ENCODE measurements at regions not wholly inside any gene's neighbourhood (a gene's known extent, or its start where the extent isn't known, plus 50 kb on each side); places are given as distances from the start of the nearest gene placed in this dataset.
A peak's percentile ranks its signal among the peaks of the same experiment; 100 is the strongest.

- Histone ChIP-seq H3K4me1 (ENCODE audit: control insufficient read depth, insufficient read depth, low read length) (no peaks in the 10 kb centered on the region), H3K9me3 (ENCODE audit: control insufficient read depth, low read length) (no peaks in the 10 kb centered on the region), H3K27ac (ENCODE audit: low read length) (no peak overlapping the region), H3K4me3 (ENCODE audit: low read length) (no peak overlapping the region), H3K27me3 (ENCODE audit: control insufficient read depth, insufficient read depth) (no peaks in the 10 kb centered on the region)
- no peak for DNase-seq
- intact Hi-C loops (cut with DNase I), result no loop called here
- ATAC-seq, result no peak
These were observed 52.3 kb upstream of the FAT4 start for GRCh38 chr4:125262502-125262901.

DNA sequence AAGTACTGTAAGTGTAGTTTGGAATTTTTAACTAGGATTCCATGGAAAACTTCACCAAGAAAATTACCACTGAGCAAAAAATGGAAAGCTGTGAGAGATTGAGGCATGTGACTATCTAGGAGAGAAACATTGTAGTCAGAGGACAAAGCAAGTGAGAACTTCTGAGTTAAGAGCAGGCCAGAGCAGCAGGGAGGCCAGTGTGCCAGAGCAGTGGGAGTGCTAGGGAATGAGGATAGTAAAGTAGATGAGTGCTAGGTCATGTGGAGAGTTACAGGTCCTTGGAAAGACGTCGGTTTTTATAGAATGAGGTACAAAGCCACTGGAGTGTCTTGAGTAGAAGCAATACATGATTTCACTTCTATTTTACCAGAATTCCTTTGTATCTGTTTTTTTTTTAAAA lies 52.7 kb upstream of the FAT4 start:
- Histone ChIP-seq H3K4me3 (ENCODE audit: low read length) (no peak overlapping the region), H3K27ac (ENCODE audit: low read length) (no peak overlapping the region), H3K4me1 (ENCODE audit: control insufficient read depth, insufficient read depth, low read length) (no peaks in the 10 kb centered on the region), H3K9me3 (ENCODE audit: control insufficient read depth, low read length) (no peaks in the 10 kb centered on the region), H3K27me3 (ENCODE audit: control insufficient read depth, insufficient read depth) (no peaks in the 10 kb centered on the region)
- WGBS, result 63% methylated on average over 2 of the region's 2 CpGs
- no peak for ATAC-seq
- DNase-seq, result no peak
- intact Hi-C loops (cut with DNase I), result no loop called here

DNA sequence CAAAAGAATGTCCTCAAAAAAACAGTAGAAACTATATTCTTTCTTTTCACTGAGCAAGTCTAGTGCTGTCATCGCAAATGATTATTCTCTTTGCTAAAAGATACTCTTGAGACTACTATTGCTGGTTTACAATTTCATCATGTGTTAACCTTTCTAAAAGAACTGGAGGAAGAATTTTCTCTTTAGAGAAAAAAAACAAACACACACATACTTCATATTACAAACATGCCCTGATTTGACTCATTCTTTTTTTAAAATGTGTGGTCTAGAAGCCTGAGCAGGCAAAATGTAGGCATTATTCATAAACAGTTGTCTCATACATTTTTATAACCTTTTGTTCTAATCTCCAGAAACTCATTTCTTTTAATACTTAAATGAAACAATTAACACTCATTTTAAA lies 60.6 kb upstream of the FAT4 start:
- ATAC-seq (no peak), DNase-seq (no peak)
- WGBS, result 63% methylated on average over 1 of the region's 1 CpG
- no peak overlapping the region for H3K4me3 ChIP-seq (ENCODE audit: low read length)
- no peaks in the 10 kb centered on the region for H3K4me1 ChIP-seq (ENCODE audit: control insufficient read depth, insufficient read depth, low read length)
- H3K27ac ChIP-seq (ENCODE audit: low read length), result no peak overlapping the region
- H3K27me3 ChIP-seq (ENCODE audit: control insufficient read depth, insufficient read depth), result no peaks in the 10 kb centered on the region
- no peaks in the 10 kb centered on the region for H3K9me3 ChIP-seq (ENCODE audit: control insufficient read depth, low read length)
- intact Hi-C loops (cut with DNase I), result no loop called here

DNA sequence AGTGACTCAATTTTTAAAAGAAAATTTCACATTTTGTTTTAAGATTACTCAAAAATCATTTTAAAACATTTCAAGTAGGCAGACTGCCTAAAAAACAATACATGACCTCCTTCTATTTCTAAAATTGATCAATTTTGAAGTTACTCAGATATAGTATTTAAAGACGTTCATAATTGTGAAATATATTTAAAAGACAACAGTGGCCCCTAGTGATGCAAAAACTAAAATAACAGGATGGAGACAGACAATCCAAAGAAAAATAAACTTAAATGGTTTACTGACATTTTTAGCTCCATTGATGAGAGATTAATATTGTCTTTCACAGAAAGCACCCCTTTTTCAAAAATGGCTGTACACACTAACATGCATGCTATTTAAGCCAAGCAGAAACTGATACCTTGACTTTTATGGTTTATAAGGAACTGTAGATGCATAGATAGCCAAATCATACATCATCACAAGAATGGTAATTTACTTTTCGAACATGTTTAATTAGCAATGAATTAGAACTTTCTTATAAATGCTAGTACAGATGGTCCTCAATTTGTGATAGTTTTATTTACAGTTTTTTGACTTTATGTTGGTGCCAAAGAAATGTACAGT lies 69.8 kb upstream of the FAT4 start:
- Histone ChIP-seq H3K4me3 (ENCODE audit: low read length) (no peak overlapping the region), H3K9me3 (ENCODE audit: control insufficient read depth, low read length) (no peaks in the 10 kb centered on the region), H3K27ac (ENCODE audit: low read length) (no peak overlapping the region), H3K27me3 (ENCODE audit: control insufficient read depth, insufficient read depth) (no peaks in the 10 kb centered on the region), H3K4me1 (ENCODE audit: control insufficient read depth, insufficient read depth, low read length) (no peaks in the 10 kb centered on the region)
- ATAC-seq (no peak), DNase-seq (no peak)
- WGBS, result 41% methylated on average over 2 of the region's 2 CpGs
- intact Hi-C loops (cut with DNase I), result loop anchor here (5.0 to 10.0 kb wide), 2 partner anchors 910 to 913 kb away; no protein-coding TSS in a partner anchor

GRCh38 chr4:125243789-125244397 lies 70.9 kb upstream of the FAT4 start:
- H3K27ac ChIP-seq (ENCODE audit: low read length), result no peak overlapping the region
- DNase-seq (no peak), ATAC-seq (no peak)
- no peaks in the 10 kb centered on the region for H3K27me3 ChIP-seq (ENCODE audit: control insufficient read depth, insufficient read depth)
- no peaks in the 10 kb centered on the region for H3K9me3 ChIP-seq (ENCODE audit: control insufficient read depth, low read length)
- intact Hi-C loops (cut with DNase I), result loop anchor here in 3 of 4 donors (5.0 to 10.0 kb wide), 2 partner anchors 909 to 912 kb away; no protein-coding TSS in a partner anchor
- WGBS, result 72% methylated on average over 3 of the region's 3 CpGs
- H3K4me3 ChIP-seq (ENCODE audit: low read length), result no peak overlapping the region
- no peaks in the 10 kb centered on the region for H3K4me1 ChIP-seq (ENCODE audit: control insufficient read depth, insufficient read depth, low read length)

- intact Hi-C loops (cut with DNase I), result no loop called here
- 73% methylated on average over 4 of the region's 4 CpGs for WGBS
- no peak for ATAC-seq
These were observed 78.8 kb upstream of the FAT4 start for GRCh38 chr4:125235971-125236370.

DNA sequence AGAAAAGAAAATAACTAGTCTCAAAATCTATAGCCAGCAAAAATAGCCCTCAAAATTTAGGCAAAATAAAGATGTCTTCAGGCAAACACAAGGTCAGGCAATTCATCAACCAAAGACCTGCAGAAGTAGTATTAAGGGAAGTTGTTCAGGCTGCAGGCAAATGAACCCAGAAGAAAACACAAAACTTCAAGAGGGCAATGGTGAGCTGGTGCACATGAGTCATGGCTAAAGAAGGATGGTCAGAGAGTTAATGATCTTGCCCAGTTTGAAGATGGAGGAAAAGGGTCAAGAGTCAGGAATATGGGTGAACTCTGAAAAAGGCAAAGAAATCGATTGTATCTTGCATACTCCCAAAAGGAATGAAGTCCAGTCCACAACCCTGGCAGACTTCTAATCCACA lies 83.1 kb upstream of the FAT4 start:
- Histone ChIP-seq H3K9me3 (ENCODE audit: control insufficient read depth, low read length) (no peaks in the 10 kb centered on the region), H3K27ac (ENCODE audit: low read length) (no peak overlapping the region), H3K4me3 (ENCODE audit: low read length) (no peak overlapping the region), H3K4me1 (ENCODE audit: control insufficient read depth, insufficient read depth, low read length) (no peaks in the 10 kb centered on the region), H3K27me3 (ENCODE audit: control insufficient read depth, insufficient read depth) (no peaks in the 10 kb centered on the region)
- intact Hi-C loops (cut with DNase I), result no loop called here
- no peak for DNase-seq
- WGBS, result 82% methylated on average over 1 of the region's 1 CpG
- ATAC-seq, result no peak

More at GRCh38 chr4:125235971-125236370, 78.8 kb upstream of the FAT4 start:
- DNase-seq, result no peak
- Histone ChIP-seq H3K27ac (ENCODE audit: low read length) (no peak overlapping the region), H3K4me3 (ENCODE audit: low read length) (no peak overlapping the region), H3K9me3 (ENCODE audit: control insufficient read depth, low read length) (no peaks in the 10 kb centered on the region), H3K27me3 (ENCODE audit: control insufficient read depth, insufficient read depth) (no peaks in the 10 kb centered on the region), H3K4me1 (ENCODE audit: control insufficient read depth, insufficient read depth, low read length) (no peaks in the 10 kb centered on the region)

DNA sequence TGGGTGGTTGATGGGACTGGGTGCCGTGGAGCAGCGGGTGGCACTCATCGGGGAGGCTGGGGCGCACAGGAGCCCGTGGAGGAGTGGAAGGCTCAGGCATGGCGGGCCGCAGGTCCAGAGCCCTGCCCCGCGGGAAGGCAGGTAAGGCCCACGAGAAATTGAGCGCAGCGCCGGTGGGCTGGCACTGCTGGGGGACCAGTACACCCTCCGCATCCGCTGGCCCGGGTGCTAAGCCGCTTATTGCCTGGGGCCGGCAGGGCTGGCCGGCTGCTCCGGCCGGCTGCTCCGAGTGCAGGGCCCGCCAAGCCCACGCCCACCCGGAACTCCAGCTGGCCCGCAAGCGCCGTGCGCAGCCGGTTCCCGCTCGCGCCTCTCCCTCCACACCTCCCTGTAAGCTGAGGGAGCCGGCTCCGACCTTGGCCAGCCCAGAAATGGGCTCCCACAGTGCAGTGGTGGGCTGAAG lies 85.1 kb upstream of the FAT4 start:
- Histone ChIP-seq H3K27ac (ENCODE audit: low read length) (no peak overlapping the region), H3K4me3 (ENCODE audit: low read length) (no peak overlapping the region), H3K4me1 (ENCODE audit: control insufficient read depth, insufficient read depth, low read length) (no peaks in the 10 kb centered on the region), H3K9me3 (ENCODE audit: control insufficient read depth, low read length) (no peaks in the 10 kb centered on the region), H3K27me3 (ENCODE audit: control insufficient read depth, insufficient read depth) (no peaks in the 10 kb centered on the region)
- intact Hi-C loops (cut with DNase I), result no loop called here
- no peak for ATAC-seq
- 98% methylated on average over 35 of the region's 35 CpGs for WGBS
- peak in 2 of 3 donors; percentile 21 to 40 for DNase-seq

GRCh38 chr4:125225806-125226205 lies 88.9 kb upstream of the FAT4 start:
- Histone ChIP-seq H3K9me3 (ENCODE audit: control insufficient read depth, low read length) (no peaks in the 10 kb centered on the region), H3K27ac (ENCODE audit: low read length) (no peak overlapping the region), H3K27me3 (ENCODE audit: control insufficient read depth, insufficient read depth) (no peaks in the 10 kb centered on the region), H3K4me3 (ENCODE audit: low read length) (no peak overlapping the region), H3K4me1 (ENCODE audit: control insufficient read depth, insufficient read depth, low read length) (no peaks in the 10 kb centered on the region)
- no peak for DNase-seq
- ATAC-seq, result no peak
- intact Hi-C loops (cut with DNase I), result no loop called here
- 89% methylated on average over 2 of the region's 2 CpGs for WGBS

- Histone ChIP-seq H3K27me3 (ENCODE audit: control insufficient read depth, insufficient read depth) (no peaks in the 10 kb centered on the region), H3K4me1 (ENCODE audit: control insufficient read depth, insufficient read depth, low read length) (no peaks in the 10 kb centered on the region), H3K27ac (ENCODE audit: low read length) (no peak overlapping the region), H3K9me3 (ENCODE audit: control insufficient read depth, low read length) (no peaks in the 10 kb centered on the region), H3K4me3 (ENCODE audit: low read length) (no peak overlapping the region)
- WGBS, result 89% methylated on average over 1 of the region's 1 CpG
- ATAC-seq (no peak), DNase-seq (no peak)
- intact Hi-C loops (cut with DNase I), result no loop called here
These were observed 114.2 kb upstream of the FAT4 start for GRCh38 chr4:125200556-125200955.

- intact Hi-C loops (cut with DNase I), result no loop called here
- no peak for DNase-seq
- Histone ChIP-seq H3K27me3 (ENCODE audit: control insufficient read depth, insufficient read depth) (no peaks in the 10 kb centered on the region), H3K9me3 (ENCODE audit: control insufficient read depth, low read length) (no peaks in the 10 kb centered on the region), H3K4me3 (ENCODE audit: low read length) (no peak overlapping the region), H3K27ac (ENCODE audit: low read length) (no peak overlapping the region), H3K4me1 (ENCODE audit: control insufficient read depth, insufficient read depth, low read length) (no peaks in the 10 kb centered on the region)
- 74% methylated on average over 2 of the region's 2 CpGs for WGBS
- ATAC-seq, result no peak
These were observed 115.8 kb upstream of the FAT4 start for GRCh38 chr4:125198916-125199315.

All from right cardiac atrium (tissue), 5 donors.